Endothelial cell of umbilical vein (primary cell): ENCODE measurements at regions not wholly inside any gene's neighbourhood (a gene's known extent, or its start where the extent isn't known, plus 50 kb on each side); places are given as distances from the start of the nearest gene placed in this dataset.

Source experiments
- BruUV-seq: library from RNA; stranded (reverse); fragments of 400-500 nt; replicated peaks from 2 replicates; lab custom pipeline; 2021; lab: Mats Ljungman, UMichigan
- CTCF ChIA-PET: fragments of 300-600, 350-600 bp; sonication (Branson Sonifier 250); formaldehyde crosslinking; loops from one replicate; lab custom pipeline; 2021; ENCODE audit warnings: antibody characterized with exemption, inconsistent platforms; lab: Charles Lee
- POLR2A ChIA-PET: fragments of 300-600, 350-600 bp; sonication (Branson Sonifier 250); formaldehyde crosslinking; loops from one replicate; lab custom pipeline; 2021; ENCODE audit warnings: antibody characterized with exemption, inconsistent platforms; lab: Charles Lee
- DNase-seq: peaks from one replicate; pipeline ENCODE4 v3.0.0-alpha.2; 2011; ENCODE audit warnings: low read depth, low spot score
- FAIRE-seq: peaks from 2 replicates; lab custom pipeline; 2011; peaks lifted over from hg19 to GRCh38; lab: Jason Lieb, UNC
- H2AFZ ChIP-seq: 2 replicates; pipeline ENCODE4 v1.6.0; 2012; ENCODE audit warnings: low read depth, low read length, control low read depth, inconsistent platforms
- H3K27ac ChIP-seq: 2 replicates; pipeline ENCODE4 v1.5.1; 2011; ENCODE audit warnings: low read depth, mild to moderate bottlenecking, control low read depth, low read length, moderate library complexity; ENCODE audit not compliant: insufficient read depth
- H3K27me3 ChIP-seq, 2 experiments: 2 replicates each; pipeline versions ENCODE4 v1.6.0 to v1.6.1; 2011; ENCODE audit warnings: low read length in 2 of 2, mixed read lengths in 1 of 2; ENCODE audit not compliant: control insufficient read depth in 2 of 2, insufficient read depth in 2 of 2
- H3K36me3 ChIP-seq, 2 experiments: 2 replicates in 1 of 2; 3 replicates in 1 of 2; pipeline ENCODE4 v1.5.1; 2011; ENCODE audit warnings: low read length in 2 of 2, mild to moderate bottlenecking in 1 of 2, moderate library complexity in 1 of 2; ENCODE audit not compliant: control insufficient read depth in 2 of 2, insufficient read depth in 2 of 2; ENCODE audit errors: extremely low read depth in 1 of 2
- H3K4me1 ChIP-seq: 3 replicates; pipeline ENCODE4 v1.5.1; 2011; ENCODE audit warnings: mild to moderate bottlenecking, low read length; ENCODE audit not compliant: control insufficient read depth, insufficient read depth; ENCODE audit errors: extremely low read depth
- H3K4me2 ChIP-seq: 2 replicates; pipeline ENCODE4 v1.6.1; 2011; ENCODE audit warnings: low read length, control low read depth, mixed read lengths; ENCODE audit not compliant: insufficient read depth
- H3K4me3 ChIP-seq, 3 experiments: fragments of 200-600 bp in 1 of 3; sonication (generic), shearing (Covaris generic) in 1 of 3; replicated peaks in 1 of 3; 2 replicates each; pipeline ENCODE4 v1.5.1; 2011 to 2016; ENCODE audit warnings: control low read depth in 3 of 3, low read length in 3 of 3, mild to moderate bottlenecking in 2 of 3, inconsistent platforms in 1 of 3, low read depth in 1 of 3, moderate library complexity in 1 of 3; ENCODE audit not compliant: insufficient read depth in 1 of 3
- H3K79me2 ChIP-seq: 2 replicates; pipeline ENCODE4 v1.6.0; 2012; ENCODE audit warnings: low read length, inconsistent platforms; ENCODE audit not compliant: control insufficient read depth, insufficient read depth
- H3K9ac ChIP-seq: replicated peaks from 2 replicates; pipeline ENCODE3; 2011; ENCODE audit warnings: low read length, control low read depth; ENCODE audit not compliant: insufficient read depth; ENCODE audit errors: extremely low read depth
- H3K9me1 ChIP-seq: replicated peaks from 3 replicates; pipeline ENCODE4 v1.6.0; 2011; ENCODE audit warnings: mild to moderate bottlenecking, low read length; ENCODE audit not compliant: control insufficient read depth, insufficient read depth; ENCODE audit errors: extremely low read depth
- H3K9me3 ChIP-seq: replicated peaks from 2 replicates; pipeline ENCODE4 v1.5.1; 2012; ENCODE audit warnings: low read length, inconsistent platforms; ENCODE audit not compliant: control insufficient read depth, insufficient read depth
- H4K20me1 ChIP-seq: replicated peaks from 2 replicates; pipeline ENCODE3; 2011; ENCODE audit warnings: mild to moderate bottlenecking, low read length; ENCODE audit not compliant: control insufficient read depth, insufficient read depth; ENCODE audit errors: extremely low read depth
- EZH2 ChIP-seq: IDR thresholded peaks from 2 replicates; pipeline ENCODE4 v1.6.1; 2012; ENCODE audit warnings: borderline replicate concordance, low read depth, mild to moderate bottlenecking, moderate library complexity, low read length, inconsistent platforms; ENCODE audit not compliant: severe bottlenecking
- GATA2 ChIP-seq: IDR thresholded peaks from 2 replicates; pipeline ENCODE4 v1.7.0; 2011; ENCODE audit warnings: low read depth, mild to moderate bottlenecking, moderate library complexity, mixed read lengths, low read length; ENCODE audit not compliant: insufficient read length, insufficient read depth
- JUN ChIP-seq: IDR thresholded peaks from 2 replicates; pipeline ENCODE4 v1.6.1; 2011; ENCODE audit warnings: borderline replicate concordance, low read depth; ENCODE audit not compliant: insufficient read length, insufficient read depth
- MYC ChIP-seq: IDR thresholded peaks from one replicate; pipeline ENCODE4 v1.6.1; 2011; ENCODE audit warnings: mild to moderate bottlenecking, low read depth, low read length
- POLR2A ChIP-seq: IDR thresholded peaks from 2 replicates; pipeline ENCODE4 v1.6.1; 2012; ENCODE audit warnings: low read depth, mild to moderate bottlenecking, control low read depth, low read length
- dilution Hi-C: fragments of 300-500 bp; cut with MboI; formaldehyde crosslinking; loops from one replicate; pipeline ENCODE4 v1.15.0; 2019; ENCODE audit warnings: low sequenced_read_pairs; ENCODE audit not compliant: extremely low pct_ligation_motif_present
- intact Hi-C: fragments of 100-400 bp; cut with micrococcal nuclease; formaldehyde crosslinking; loops from one replicate; pipeline ENCODE4 v1.10.0; 2022
- TF ChIP-seq, protein P1 (sequence below), 2 donors: IDR thresholded peaks; 1 replicate in 1 of 2; 2 replicates in 1 of 2; pipeline ENCODE4 v1.5.1; 2011; ENCODE audit warnings: low read length in 2 of 2, mild to moderate bottlenecking in 2 of 2, moderate library complexity in 2 of 2, control low read depth in 1 of 2, inconsistent platforms in 1 of 2, low read depth in 1 of 2; ENCODE audit not compliant: insufficient read depth in 1 of 2; ENCODE audit errors: extremely low read depth in 1 of 2
- TF ChIP-seq, protein P2 (sequence below): IDR thresholded peaks from 2 replicates; pipeline ENCODE4 v1.6.1; 2011; ENCODE audit not compliant: insufficient read depth, insufficient read length

DNA sequence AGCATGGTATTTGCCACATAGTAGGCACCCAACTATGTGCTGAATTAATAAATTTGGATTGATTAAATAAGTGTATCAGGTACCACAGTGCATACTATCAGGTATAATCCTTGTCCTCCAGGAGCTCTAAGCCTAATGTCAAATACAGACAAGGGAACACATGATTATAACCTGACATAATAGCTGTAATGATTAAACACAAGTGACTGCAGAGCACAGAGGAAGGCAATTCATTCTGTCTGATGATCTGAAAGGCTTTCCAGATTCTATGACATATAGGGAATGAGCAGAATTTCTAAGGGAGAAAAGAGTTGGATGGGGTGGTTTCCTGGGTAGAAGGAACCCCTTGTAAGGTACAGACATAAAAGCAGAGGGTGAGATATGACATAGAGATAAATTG is 273.5 kb downstream of the KIF2B start:
- H3K9me3 ChIP-seq, result peaks cover 4% of the 10 kb centered on the region
- no peak overlapping the region for H2AFZ ChIP-seq
- TF ChIP-seq, protein P1, sequence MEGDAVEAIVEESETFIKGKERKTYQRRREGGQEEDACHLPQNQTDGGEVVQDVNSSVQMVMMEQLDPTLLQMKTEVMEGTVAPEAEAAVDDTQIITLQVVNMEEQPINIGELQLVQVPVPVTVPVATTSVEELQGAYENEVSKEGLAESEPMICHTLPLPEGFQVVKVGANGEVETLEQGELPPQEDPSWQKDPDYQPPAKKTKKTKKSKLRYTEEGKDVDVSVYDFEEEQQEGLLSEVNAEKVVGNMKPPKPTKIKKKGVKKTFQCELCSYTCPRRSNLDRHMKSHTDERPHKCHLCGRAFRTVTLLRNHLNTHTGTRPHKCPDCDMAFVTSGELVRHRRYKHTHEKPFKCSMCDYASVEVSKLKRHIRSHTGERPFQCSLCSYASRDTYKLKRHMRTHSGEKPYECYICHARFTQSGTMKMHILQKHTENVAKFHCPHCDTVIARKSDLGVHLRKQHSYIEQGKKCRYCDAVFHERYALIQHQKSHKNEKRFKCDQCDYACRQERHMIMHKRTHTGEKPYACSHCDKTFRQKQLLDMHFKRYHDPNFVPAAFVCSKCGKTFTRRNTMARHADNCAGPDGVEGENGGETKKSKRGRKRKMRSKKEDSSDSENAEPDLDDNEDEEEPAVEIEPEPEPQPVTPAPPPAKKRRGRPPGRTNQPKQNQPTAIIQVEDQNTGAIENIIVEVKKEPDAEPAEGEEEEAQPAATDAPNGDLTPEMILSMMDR (IDR thresholded peaks at IDR 0.05; ENCODE audit: extremely low read depth in 1 of 2, insufficient read depth in 1 of 2, low read depth in 1 of 2, low read length in 2 of 2), result no peak
- TF ChIP-seq JUN (no peak), MYC (no peak), GATA2 (no peak), POLR2A (no peak), EZH2 (no peak)
- TF ChIP-seq, protein P2, sequence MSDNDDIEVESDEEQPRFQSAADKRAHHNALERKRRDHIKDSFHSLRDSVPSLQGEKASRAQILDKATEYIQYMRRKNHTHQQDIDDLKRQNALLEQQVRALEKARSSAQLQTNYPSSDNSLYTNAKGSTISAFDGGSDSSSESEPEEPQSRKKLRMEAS, result no peak
- CTCF ChIA-PET, result no interaction called here
- H3K9me1 ChIP-seq, result no peaks in the 10 kb centered on the region
- no peak for FAIRE-seq
- DNase-seq, result no peak
- H4K20me1 ChIP-seq, result no peaks in the 10 kb centered on the region
- BruUV-seq, result no TSS peak
- no peaks in the 10 kb centered on the region for H3K4me1 ChIP-seq
- POLR2A ChIA-PET, result no interaction called here
- H3K79me2 ChIP-seq, result no peaks in the 10 kb centered on the region
- no peak overlapping the region for H3K4me2 ChIP-seq
- intact Hi-C loops (no loop called here), dilution Hi-C loops (no loop called here)
- H3K27ac ChIP-seq, result no peak overlapping the region
- no peak overlapping the region for H3K9ac ChIP-seq
- H3K27me3 ChIP-seq, result no peaks in the 10 kb centered on the region
- H3K36me3 ChIP-seq, result no peaks in the 10 kb centered on the region
- H3K4me3 ChIP-seq, result no peak overlapping the region
